ENCODE measurements at regions not wholly inside any gene's neighbourhood (a gene's known extent, or its start where the extent isn't known, plus 50 kb on each side); places are given as distances from the start of the nearest gene placed in this dataset.

GRCh38 chr3:27939521-27939920, 217.4 kb upstream of the EOMES start:
- DNase-seq (ENCODE audit: low read depth in 2 of 2) = no peak

- no peak for DNase-seq (ENCODE audit: low read depth in 2 of 2)
Observed at GRCh38 chr3:27939940-27940339, 217.8 kb upstream of the EOMES start.

GRCh38 chr3:27943106-27943505, 221.0 kb upstream of the EOMES start:
- DNase-seq (ENCODE audit: low read depth in 2 of 2) = no peak

GRCh38 chr3:27945229-27945628, 223.1 kb upstream of the EOMES start:
- no peak for DNase-seq (ENCODE audit: low read depth in 2 of 2)

GRCh38 chr3:27960133-27960532, 238.0 kb upstream of the EOMES start:
- DNase-seq (ENCODE audit: low read depth in 2 of 2) = no peak

- no peak for DNase-seq (ENCODE audit: low read depth in 2 of 2)
Observed at GRCh38 chr3:27963519-27963918, 241.4 kb upstream of the EOMES start.

GRCh38 chr3:27971600-27971999, 249.5 kb upstream of the EOMES start:
- no peak for DNase-seq (ENCODE audit: low read depth in 2 of 2)

GRCh38 chr3:27976933-27977332, 254.8 kb upstream of the EOMES start:
- DNase-seq (ENCODE audit: low read depth in 2 of 2) = no peak

GRCh38 chr3:27978440-27978839, 256.3 kb upstream of the EOMES start:
- DNase-seq (ENCODE audit: low read depth in 2 of 2) = no peak

GRCh38 chr3:27985369-27986035, 255.9 kb upstream of the CMC1 start:
- no peak for DNase-seq (ENCODE audit: low read depth in 2 of 2)

GRCh38 chr3:27986234-27986879, 255.1 kb upstream of the CMC1 start:
- no peak for DNase-seq (ENCODE audit: low read depth in 2 of 2)

- DNase-seq (ENCODE audit: low read depth in 2 of 2) = no peak
Observed at GRCh38 chr3:27990324-27990723, 251.1 kb upstream of the CMC1 start.

GRCh38 chr3:27990837-27991236, 250.6 kb upstream of the CMC1 start:
- no peak for DNase-seq (ENCODE audit: low read depth in 2 of 2)

GRCh38 chr3:27993051-27993450, 248.4 kb upstream of the CMC1 start:
- no peak for DNase-seq (ENCODE audit: low read depth in 2 of 2)

- DNase-seq (ENCODE audit: low read depth in 2 of 2) = no peak
Observed at GRCh38 chr3:28000608-28001007, 240.8 kb upstream of the CMC1 start.

GRCh38 chr3:28008235-28008634, 233.2 kb upstream of the CMC1 start:
- DNase-seq (ENCODE audit: low read depth in 2 of 2) = no peak

- DNase-seq (ENCODE audit: low read depth in 2 of 2) = no peak
Observed at GRCh38 chr3:28012830-28013229, 228.6 kb upstream of the CMC1 start.

- no peak for DNase-seq (ENCODE audit: low read depth in 2 of 2)
Observed at GRCh38 chr3:28013864-28014473, 227.4 kb upstream of the CMC1 start.

- DNase-seq (ENCODE audit: low read depth in 2 of 2) = no peak
Observed at GRCh38 chr3:28018925-28019718, 222.3 kb upstream of the CMC1 start.

GRCh38 chr3:28019740-28020139, 221.7 kb upstream of the CMC1 start:
- no peak for DNase-seq (ENCODE audit: low read depth in 2 of 2)

- no peak for DNase-seq (ENCODE audit: low read depth in 2 of 2)
Observed at GRCh38 chr3:28022916-28023315, 218.5 kb upstream of the CMC1 start.

- DNase-seq (ENCODE audit: low read depth in 2 of 2) = no peak
Observed at GRCh38 chr3:28028554-28028953, 212.9 kb upstream of the CMC1 start.

Data from stimulated activated CD8-positive, alpha-beta memory T cell treated with anti-CD3 and anti-CD28 coated beads, Interleukin-7, amount 100 ng/mL, for 4 hours (primary cell).